Cardiac fibroblast (primary cell): ENCODE measurements at regions not wholly inside any gene's neighbourhood (a gene's known extent, or its start where the extent isn't known, plus 50 kb on each side); places are given as distances from the start of the nearest gene placed in this dataset.
"Not testable (repeated sequence)": the region's sequence is repeated elsewhere in the genome, so short reads cannot be mapped to it uniquely, and the experiment has no call there.

Experiments used
- DNase-seq, 2 donors: peaks; one replicate each; pipeline versions ENCODE4 v3.0.0 to v3.0.0-alpha.2; 2010; ENCODE audit warnings: low read depth in 2 of 2
- H3K4me3 ChIP-seq, 2 donors: replicated peaks in 1 of 2; 1 replicate in 1 of 2; 2 replicates in 1 of 2; pipeline ENCODE4 v1.5.1; 2011; ENCODE audit warnings: low read depth in 2 of 2, low read length in 2 of 2, mild to moderate bottlenecking in 2 of 2, moderate library complexity in 1 of 2
- TF ChIP-seq, protein P1 (sequence below): IDR thresholded peaks from one replicate; pipeline ENCODE4 v1.5.1; 2011; ENCODE audit warnings: low read depth, mild to moderate bottlenecking, low read length, inconsistent platforms

DNA sequence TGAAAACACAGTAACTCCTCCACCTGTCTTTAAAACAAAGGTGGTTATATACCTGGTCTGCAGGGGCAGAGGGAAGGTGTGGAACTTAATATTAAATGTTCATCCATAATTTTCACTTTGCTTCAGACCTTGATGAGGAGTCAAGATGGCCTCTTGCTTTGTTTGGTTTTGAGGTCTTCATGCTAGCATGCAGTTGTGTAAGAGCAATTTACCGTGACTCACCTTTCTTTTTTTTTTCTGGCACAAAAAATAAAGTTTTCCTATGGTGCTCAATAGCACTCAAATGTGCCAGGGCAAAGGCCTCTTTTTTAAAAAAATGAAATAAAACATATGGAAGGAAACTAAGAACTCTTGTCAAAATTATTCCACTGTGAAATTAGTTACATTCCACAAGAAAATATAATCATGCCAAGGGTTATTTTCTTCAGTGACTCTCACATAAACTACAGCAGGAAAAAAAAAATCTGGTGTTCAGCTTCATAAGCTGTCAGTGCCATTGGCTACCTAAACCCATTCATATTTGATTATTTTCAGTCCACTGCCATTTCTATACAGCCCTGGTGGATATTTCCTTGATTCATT is 128.2 kb downstream of the SLC7A11 start:
- peak; percentile 73 to 83 for DNase-seq
- no peak overlapping the region for H3K4me3 ChIP-seq
- TF ChIP-seq, protein P1, sequence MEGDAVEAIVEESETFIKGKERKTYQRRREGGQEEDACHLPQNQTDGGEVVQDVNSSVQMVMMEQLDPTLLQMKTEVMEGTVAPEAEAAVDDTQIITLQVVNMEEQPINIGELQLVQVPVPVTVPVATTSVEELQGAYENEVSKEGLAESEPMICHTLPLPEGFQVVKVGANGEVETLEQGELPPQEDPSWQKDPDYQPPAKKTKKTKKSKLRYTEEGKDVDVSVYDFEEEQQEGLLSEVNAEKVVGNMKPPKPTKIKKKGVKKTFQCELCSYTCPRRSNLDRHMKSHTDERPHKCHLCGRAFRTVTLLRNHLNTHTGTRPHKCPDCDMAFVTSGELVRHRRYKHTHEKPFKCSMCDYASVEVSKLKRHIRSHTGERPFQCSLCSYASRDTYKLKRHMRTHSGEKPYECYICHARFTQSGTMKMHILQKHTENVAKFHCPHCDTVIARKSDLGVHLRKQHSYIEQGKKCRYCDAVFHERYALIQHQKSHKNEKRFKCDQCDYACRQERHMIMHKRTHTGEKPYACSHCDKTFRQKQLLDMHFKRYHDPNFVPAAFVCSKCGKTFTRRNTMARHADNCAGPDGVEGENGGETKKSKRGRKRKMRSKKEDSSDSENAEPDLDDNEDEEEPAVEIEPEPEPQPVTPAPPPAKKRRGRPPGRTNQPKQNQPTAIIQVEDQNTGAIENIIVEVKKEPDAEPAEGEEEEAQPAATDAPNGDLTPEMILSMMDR: no peak

DNA sequence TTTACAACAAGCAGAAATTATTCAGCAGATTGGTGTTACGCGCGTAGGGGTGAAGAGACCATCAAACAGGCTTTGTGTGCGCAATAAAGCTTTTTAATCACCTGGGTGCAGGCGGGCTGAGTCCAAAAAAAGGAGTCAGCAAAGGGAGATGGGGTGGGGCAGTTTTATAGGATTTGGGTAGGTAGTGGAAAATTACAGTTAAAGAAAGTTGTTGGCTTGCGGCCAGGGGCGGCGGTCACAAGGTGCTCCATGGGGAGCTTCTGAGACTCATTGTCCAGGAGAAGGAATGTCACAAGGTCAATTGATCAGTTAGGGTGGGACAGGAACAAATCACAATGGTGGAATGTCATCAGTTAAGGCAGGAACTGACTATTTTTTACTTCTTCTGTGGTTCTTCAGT is 129.3 kb downstream of the SLC7A11 start:
- H3K4me3 ChIP-seq, DNase-seq: not testable (repeated sequence)

DNA sequence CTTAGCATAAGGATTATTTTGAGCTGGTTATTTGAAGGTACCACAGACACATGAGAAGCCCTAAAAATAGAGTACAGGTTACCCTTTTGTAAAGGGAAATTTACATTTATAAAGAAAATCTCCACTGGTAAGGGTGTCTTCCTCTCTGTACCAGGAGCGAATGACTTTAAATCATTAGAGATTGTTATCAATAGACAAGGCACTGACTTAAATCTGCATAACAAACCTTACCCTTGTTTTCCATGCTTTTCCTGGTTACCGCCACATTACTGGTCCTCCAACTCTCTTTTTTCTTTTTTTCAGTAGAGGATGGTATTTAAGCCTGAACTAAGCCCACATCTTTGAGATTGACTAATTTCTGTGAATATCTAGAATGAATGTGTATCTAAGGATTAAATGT is 129.8 kb downstream of the SLC7A11 start:
- H3K4me3 ChIP-seq: no peak overlapping the region
- TF ChIP-seq, protein P1: no peak
- no peak for DNase-seq

DNA sequence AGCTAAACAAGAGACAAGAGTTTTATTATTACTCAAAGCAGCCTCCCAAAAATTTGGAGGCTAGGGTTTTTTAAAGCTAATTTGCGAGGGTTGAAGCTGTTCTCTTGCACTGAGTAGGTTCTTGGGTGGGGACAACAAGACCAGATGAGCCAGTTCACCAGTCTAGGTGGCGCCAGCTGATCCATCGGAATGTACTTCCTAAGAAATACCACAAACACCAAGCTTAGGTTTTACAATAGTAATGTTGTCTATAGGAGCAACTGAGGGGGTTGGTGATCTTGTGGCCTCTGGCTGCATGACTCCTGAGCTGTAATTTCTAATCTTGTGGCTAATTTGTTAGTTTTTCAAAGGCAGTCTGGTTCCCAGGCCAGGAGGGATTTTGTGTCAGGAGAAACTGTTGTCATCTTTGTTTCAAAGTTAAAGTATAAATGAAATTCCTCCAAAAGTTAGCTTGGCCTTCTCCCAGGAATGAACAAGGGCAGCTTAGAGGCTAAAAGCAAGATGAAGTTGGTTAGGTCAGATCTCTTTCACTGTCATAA is 130.6 kb downstream of the SLC7A11 start:
- TF ChIP-seq, protein P1: no peak
- peak; percentile 46 to 66 for DNase-seq
- no peak overlapping the region for H3K4me3 ChIP-seq

DNA sequence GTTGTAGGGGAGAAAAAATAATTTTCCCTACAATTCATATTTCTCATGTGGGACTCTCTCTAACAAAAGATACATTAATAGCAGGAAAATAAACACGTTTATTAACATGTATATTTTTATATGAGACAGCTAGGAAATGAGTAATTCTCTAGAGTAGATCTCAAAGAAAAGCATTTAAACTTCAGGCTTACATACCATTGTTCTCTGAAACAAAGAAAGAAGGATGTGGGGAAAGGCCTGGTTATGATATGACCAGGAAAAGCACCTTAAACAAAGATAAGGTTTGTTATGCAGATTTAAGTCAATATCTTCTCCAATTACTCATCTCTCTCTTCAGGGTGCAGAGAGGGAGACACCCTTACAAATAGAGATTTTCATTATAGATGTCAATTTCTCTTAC is 131.3 kb downstream of the SLC7A11 start:
- H3K4me3 ChIP-seq: no peak overlapping the region
- peak; percentile 25 to 51 for DNase-seq
- TF ChIP-seq, protein P1: no peak

DNA sequence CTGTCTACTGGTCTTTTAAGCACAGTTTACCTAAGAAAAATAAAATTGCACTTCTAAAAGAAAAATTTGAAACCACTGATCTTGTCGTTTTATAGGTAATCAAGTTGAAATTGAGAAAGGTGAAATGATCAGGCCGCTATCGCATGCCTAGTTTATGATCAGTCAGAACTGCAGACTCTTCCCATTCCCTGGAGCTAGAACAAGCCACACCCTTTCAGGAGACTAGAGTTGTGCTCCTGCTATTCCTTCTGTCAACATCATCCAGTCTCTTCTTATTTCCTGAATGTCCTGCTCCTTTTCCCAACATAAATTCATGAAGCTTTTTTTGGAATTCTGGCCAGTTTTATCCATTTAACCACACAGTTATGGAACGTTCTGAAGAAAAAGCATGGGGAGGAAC is 135.1 kb downstream of the SLC7A11 start:
- no peak for DNase-seq
- TF ChIP-seq, protein P1: no peak
- no peak overlapping the region for H3K4me3 ChIP-seq

DNA sequence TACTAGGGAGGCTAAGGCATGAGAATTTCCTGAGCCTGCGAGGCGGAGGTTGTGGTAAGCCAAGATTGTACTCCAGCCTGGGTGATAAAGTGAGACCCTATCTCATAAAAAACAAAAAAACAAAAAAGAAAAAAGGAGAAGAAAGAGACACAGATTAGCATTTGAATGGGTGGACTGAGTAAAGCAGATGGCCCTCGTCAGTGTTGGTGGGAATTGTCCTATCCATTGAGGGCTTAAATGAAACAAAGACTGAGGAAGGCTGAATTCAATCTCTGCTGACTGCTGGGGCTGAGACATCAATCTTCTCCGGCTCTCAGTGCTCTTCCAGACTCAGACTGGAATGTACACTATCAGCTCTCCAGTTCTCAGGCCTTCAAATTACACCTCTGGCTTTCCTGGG is 136.8 kb downstream of the SLC7A11 start:
- TF ChIP-seq, protein P1: no peak
- DNase-seq: no peak
- no peak overlapping the region for H3K4me3 ChIP-seq
